ENCODE measurements at regions not wholly inside any gene's neighbourhood (a gene's known extent, or its start where the extent isn't known, plus 50 kb on each side); places are given as distances from the start of the nearest gene placed in this dataset.

DNA sequence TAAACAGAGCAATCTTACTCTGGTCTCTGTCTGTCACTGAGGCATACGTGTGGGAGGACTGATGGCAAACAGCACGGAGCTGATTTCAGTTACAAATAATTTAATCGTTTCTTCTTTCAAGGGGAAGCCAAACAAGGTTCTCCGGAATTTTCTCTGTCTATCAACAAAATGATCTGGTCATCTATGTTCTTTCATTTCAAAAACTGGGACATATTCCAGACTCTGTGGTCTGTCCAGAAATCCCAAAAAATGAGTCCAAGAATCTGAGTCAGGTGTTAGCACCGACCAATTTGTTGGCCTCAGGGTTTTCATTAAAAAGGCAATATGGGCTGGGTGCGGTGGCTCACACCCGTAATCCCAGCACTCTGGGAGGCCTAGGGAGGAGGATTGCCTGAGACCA is 69.9 kb upstream of the ZNF608 start:
- Histone ChIP-seq H3K27ac (replicated peaks in 1 of 4) (no peak overlapping the region), H3K27me3 (no peaks in the 10 kb centered on the region), H3K9me3 (no peaks in the 10 kb centered on the region), H3K4me1 (no peaks in the 10 kb centered on the region), H3K36me3 (no peaks in the 10 kb centered on the region), H3K4me3 (no peak overlapping the region)
- TF ChIP-seq POLR2AphosphoS5 (IDR thresholded peaks at IDR 0.05) (no peak), POLR2A (IDR thresholded peaks at IDR 0.05; ENCODE audit: low read depth) (no peak), EP300 (IDR thresholded peaks at IDR 0.05) (no peak), CTCF (IDR thresholded peaks at IDR 0.05) (no peak)
- WGBS = 60% methylated on average over 7 of the region's 7 CpGs
- intact Hi-C loops (cut with DNase I) = no loop called here
- no peak for DNase-seq (ENCODE audit: extremely low spot score)

DNA sequence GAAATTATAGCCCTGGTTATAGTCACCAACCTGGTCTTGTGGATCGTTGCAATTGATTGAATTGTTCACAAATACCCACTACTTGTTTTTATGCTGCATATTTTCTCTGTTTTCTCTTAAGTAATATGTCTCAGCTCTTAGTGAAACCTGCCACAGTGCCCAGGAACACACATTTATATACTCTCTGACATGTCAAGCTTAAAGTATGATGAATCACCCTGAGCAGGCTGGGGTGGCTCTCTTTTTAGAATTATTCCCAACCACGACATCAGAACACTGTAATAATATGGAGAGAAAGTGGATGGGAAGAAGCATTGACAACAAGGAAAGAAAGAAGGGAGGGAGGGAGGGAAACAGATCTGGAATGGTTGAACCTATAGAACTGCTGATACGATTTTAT is 72.8 kb upstream of the ZNF608 start:
- TF ChIP-seq EP300 (IDR thresholded peaks at IDR 0.05) (no peak), POLR2A (IDR thresholded peaks at IDR 0.05; ENCODE audit: low read depth) (no peak), CTCF (IDR thresholded peaks at IDR 0.05) (no peak), POLR2AphosphoS5 (IDR thresholded peaks at IDR 0.05) (no peak)
- no peaks in the 10 kb centered on the region for H3K9me3 ChIP-seq
- DNase-seq (ENCODE audit: extremely low spot score) = no peak
- intact Hi-C loops (cut with DNase I) = no loop called here
- no peaks in the 10 kb centered on the region for H3K36me3 ChIP-seq
- WGBS = 90% methylated on average over 3 of the region's 3 CpGs
- H3K27me3 ChIP-seq = no peaks in the 10 kb centered on the region
- H3K4me1 ChIP-seq = peaks cover 0 to 14% (median 12%) of the 10 kb centered on the region in 4 donors
- H3K27ac ChIP-seq (replicated peaks in 1 of 4) = no peak overlapping the region
- H3K4me3 ChIP-seq = no peak overlapping the region

- Histone ChIP-seq H3K27me3 (no peaks in the 10 kb centered on the region), H3K9me3 (no peaks in the 10 kb centered on the region), H3K4me3 (no peak overlapping the region), H3K36me3 (no peaks in the 10 kb centered on the region), H3K27ac (replicated peaks in 1 of 4) (no peak overlapping the region), H3K4me1 (peaks cover 0 to 24% (median 21%) of the 10 kb centered on the region in 4 donors)
- WGBS = 89% methylated on average over 2 of the region's 2 CpGs
- no peak for DNase-seq (ENCODE audit: extremely low spot score)
- TF ChIP-seq CTCF (IDR thresholded peaks at IDR 0.05) = no peak
- no peak for TF ChIP-seq POLR2A (IDR thresholded peaks at IDR 0.05; ENCODE audit: low read depth)
- TF ChIP-seq POLR2AphosphoS5 (IDR thresholded peaks at IDR 0.05) = no peak
- TF ChIP-seq EP300 (IDR thresholded peaks at IDR 0.05) = no peak
- intact Hi-C loops (cut with DNase I) = no loop called here
Measured at GRCh38 chr5:124822647-124823046, 76.2 kb upstream of the ZNF608 start.

- no peak for DNase-seq (ENCODE audit: extremely low spot score)
- H3K27ac ChIP-seq (replicated peaks in 1 of 4) = peak overlapping the region; percentile 1 to 27 (median 4)
- no peaks in the 10 kb centered on the region for H3K27me3 ChIP-seq
- H3K4me3 ChIP-seq = no peak overlapping the region
- TF ChIP-seq EP300 (IDR thresholded peaks at IDR 0.05) (no peak), POLR2AphosphoS5 (IDR thresholded peaks at IDR 0.05) (peak in 1 of 2 donors; percentile 35)
- H3K4me1 ChIP-seq = peaks cover 0 to 24% (median 21%) of the 10 kb centered on the region in 4 donors
- intact Hi-C loops (cut with DNase I) = no loop called here
- no peaks in the 10 kb centered on the region for H3K9me3 ChIP-seq
- 36% methylated on average over 3 of the region's 3 CpGs for WGBS
- H3K36me3 ChIP-seq = no peaks in the 10 kb centered on the region
Measured at GRCh38 chr5:124823380-124823779, 76.9 kb upstream of the ZNF608 start.

- Histone ChIP-seq H3K36me3 (no peaks in the 10 kb centered on the region), H3K4me1 (peaks cover 0 to 24% (median 21%) of the 10 kb centered on the region in 4 donors), H3K27ac (replicated peaks in 1 of 4) (no peak overlapping the region), H3K4me3 (no peak overlapping the region), H3K27me3 (no peaks in the 10 kb centered on the region), H3K9me3 (no peaks in the 10 kb centered on the region)
- intact Hi-C loops (cut with DNase I) = no loop called here
- WGBS = 63% methylated on average over 4 of the region's 4 CpGs
- TF ChIP-seq CTCF (IDR thresholded peaks at IDR 0.05) (no peak), POLR2A (IDR thresholded peaks at IDR 0.05; ENCODE audit: low read depth) (no peak), EP300 (IDR thresholded peaks at IDR 0.05) (no peak), POLR2AphosphoS5 (IDR thresholded peaks at IDR 0.05) (no peak)
- no peak for DNase-seq (ENCODE audit: extremely low spot score)
Measured at GRCh38 chr5:124824637-124825158, 78.3 kb upstream of the ZNF608 start.

Measured in esophagus muscularis mucosa (tissue), 4 donors.